Suprapubic skin (tissue), 4 donors: ENCODE measurements at regions not wholly inside any gene's neighbourhood (a gene's known extent, or its start where the extent isn't known, plus 50 kb on each side); places are given as distances from the start of the nearest gene placed in this dataset.

Source experiments
- DNase-seq, 2 donors: peaks; one replicate each; pipeline ENCODE4 v3.0.0-alpha.2; 2019; ENCODE audit warnings: low spot score in 2 of 2
- H3K27ac ChIP-seq: fragments of 200-600 bp; sonication (generic); one replicate; pipeline ENCODE4 v1.5.1; 2019
- H3K27me3 ChIP-seq: fragments of 200-600 bp; sonication (generic); one replicate; pipeline ENCODE4 v1.5.1; 2019
- H3K36me3 ChIP-seq: fragments of 200-600 bp; sonication (generic); one replicate; pipeline ENCODE4 v1.5.1; 2019
- H3K4me1 ChIP-seq: fragments of 200-600 bp; sonication (generic); one replicate; pipeline ENCODE4 v1.5.1; 2019
- H3K4me3 ChIP-seq: fragments of 200-600 bp; sonication (generic); one replicate; pipeline ENCODE4 v1.5.1; 2019; ENCODE audit warnings: mild to moderate bottlenecking
- H3K9me3 ChIP-seq: fragments of 200-600 bp; sonication (generic); one replicate; pipeline ENCODE4 v1.5.1; 2019
- EP300 ChIP-seq: sonication (generic); formaldehyde crosslinking; IDR thresholded peaks from one replicate; pipeline ENCODE4 v1.6.1; 2017; ENCODE audit warnings: antibody characterized with exemption
- POLR2A ChIP-seq, 2 donors: fragments of 450-650 bp; IDR thresholded peaks; one replicate each; pipeline ENCODE4 v1.6.1; 2017; ENCODE audit warnings: antibody characterized with exemption in 2 of 2, mild to moderate bottlenecking in 2 of 2, moderate library complexity in 2 of 2
- POLR2AphosphoS5 ChIP-seq, 3 donors: sonication (generic); formaldehyde crosslinking; IDR thresholded peaks; one replicate each; pipeline ENCODE4 v1.6.1; 2017; ENCODE audit warnings: antibody characterized with exemption in 3 of 3
- WGBS: methylation state at CpG from one replicate; pipeline ENCODE4 v1.1.5; 2018; 5-methylcytosine and 5-hydroxymethylcytosine counted together
- TF ChIP-seq, protein P1 (sequence below), 2 donors: fragments of 200-600 bp in 1 of 2; fragments of 450-650 bp in 1 of 2; sonication (generic) in 1 of 2; IDR thresholded peaks; one replicate each; pipeline ENCODE4 v1.5.1; 2016 to 2019; ENCODE audit warnings: antibody characterized with exemption in 2 of 2, mild to moderate bottlenecking in 1 of 2, moderate library complexity in 1 of 2

DNA sequence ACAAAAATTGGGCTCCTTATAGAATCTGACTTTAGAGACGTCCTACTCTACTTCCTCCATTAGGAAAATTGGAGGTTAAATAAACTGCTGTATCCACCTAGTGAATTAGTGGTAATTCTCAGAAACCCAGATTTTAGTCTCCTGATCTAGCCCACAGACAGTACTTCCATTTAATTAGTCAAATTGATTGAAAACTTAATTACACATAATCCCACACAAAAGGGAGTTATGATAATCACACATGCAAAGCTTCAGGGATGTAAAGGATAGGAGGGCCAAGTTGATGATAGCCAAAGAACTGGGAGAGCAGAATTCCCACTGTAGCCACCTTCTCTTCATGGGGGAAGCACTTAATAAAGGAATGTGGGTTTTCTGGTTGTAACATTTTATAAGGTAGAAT is 471.9 kb downstream of the TMEM182 start:
- no peak for DNase-seq
- no peak overlapping the region for H3K27ac ChIP-seq
- H3K27me3 ChIP-seq: no peaks in the 10 kb centered on the region
- H3K4me1 ChIP-seq: no peaks in the 10 kb centered on the region
- H3K9me3 ChIP-seq: no peaks in the 10 kb centered on the region
- no peak overlapping the region for H3K4me3 ChIP-seq
- 83% methylated on average over 1 of the region's 1 CpG for WGBS
- no peak for TF ChIP-seq POLR2A (IDR thresholded peaks at IDR 0.05)
- no peaks in the 10 kb centered on the region for H3K36me3 ChIP-seq

GRCh38 chr2:103235283-103235682 is 473.5 kb downstream of the TMEM182 start:
- Histone ChIP-seq H3K9me3 (no peaks in the 10 kb centered on the region), H3K27me3 (no peaks in the 10 kb centered on the region), H3K4me1 (no peaks in the 10 kb centered on the region), H3K36me3 (no peaks in the 10 kb centered on the region), H3K27ac (no peak overlapping the region), H3K4me3 (no peak overlapping the region)
- WGBS: 18% methylated on average over 1 of the region's 1 CpG
- no peak for DNase-seq
- TF ChIP-seq POLR2AphosphoS5 (IDR thresholded peaks at IDR 0.05) (no peak), EP300 (no peak), POLR2A (IDR thresholded peaks at IDR 0.05) (no peak)
- TF ChIP-seq, protein P1, sequence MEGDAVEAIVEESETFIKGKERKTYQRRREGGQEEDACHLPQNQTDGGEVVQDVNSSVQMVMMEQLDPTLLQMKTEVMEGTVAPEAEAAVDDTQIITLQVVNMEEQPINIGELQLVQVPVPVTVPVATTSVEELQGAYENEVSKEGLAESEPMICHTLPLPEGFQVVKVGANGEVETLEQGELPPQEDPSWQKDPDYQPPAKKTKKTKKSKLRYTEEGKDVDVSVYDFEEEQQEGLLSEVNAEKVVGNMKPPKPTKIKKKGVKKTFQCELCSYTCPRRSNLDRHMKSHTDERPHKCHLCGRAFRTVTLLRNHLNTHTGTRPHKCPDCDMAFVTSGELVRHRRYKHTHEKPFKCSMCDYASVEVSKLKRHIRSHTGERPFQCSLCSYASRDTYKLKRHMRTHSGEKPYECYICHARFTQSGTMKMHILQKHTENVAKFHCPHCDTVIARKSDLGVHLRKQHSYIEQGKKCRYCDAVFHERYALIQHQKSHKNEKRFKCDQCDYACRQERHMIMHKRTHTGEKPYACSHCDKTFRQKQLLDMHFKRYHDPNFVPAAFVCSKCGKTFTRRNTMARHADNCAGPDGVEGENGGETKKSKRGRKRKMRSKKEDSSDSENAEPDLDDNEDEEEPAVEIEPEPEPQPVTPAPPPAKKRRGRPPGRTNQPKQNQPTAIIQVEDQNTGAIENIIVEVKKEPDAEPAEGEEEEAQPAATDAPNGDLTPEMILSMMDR (IDR thresholded peaks at IDR 0.05): no peak

DNA sequence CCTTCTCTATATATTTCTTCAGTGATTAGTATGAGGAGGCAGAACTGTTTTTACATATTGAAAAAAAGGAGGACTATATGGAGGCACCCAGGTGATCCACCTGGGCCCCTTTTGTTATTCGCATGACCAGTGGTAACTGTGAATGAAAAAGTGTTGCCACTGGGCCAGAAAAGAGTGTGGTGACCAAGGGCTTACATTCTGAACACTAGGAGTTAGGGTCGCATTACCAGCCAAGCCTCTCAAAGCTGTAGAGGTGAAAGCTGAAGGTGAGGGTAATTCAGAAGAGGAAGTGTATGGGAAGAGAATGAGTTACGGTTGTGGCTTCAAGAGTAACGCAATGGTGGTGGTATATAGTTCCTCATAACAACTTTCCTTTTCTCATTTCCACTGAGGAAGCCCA is 487.6 kb downstream of the TMEM182 start:
- Histone ChIP-seq H3K9me3 (no peaks in the 10 kb centered on the region), H3K27me3 (no peaks in the 10 kb centered on the region), H3K27ac (no peak overlapping the region), H3K4me1 (no peaks in the 10 kb centered on the region), H3K36me3 (no peaks in the 10 kb centered on the region), H3K4me3 (no peak overlapping the region)
- TF ChIP-seq POLR2A (IDR thresholded peaks at IDR 0.05) (no peak), EP300 (no peak), POLR2AphosphoS5 (IDR thresholded peaks at IDR 0.05) (no peak)
- TF ChIP-seq, protein P1 (IDR thresholded peaks at IDR 0.05): no peak
- WGBS: 84% methylated on average over 4 of the region's 4 CpGs
- DNase-seq: no peak

DNA sequence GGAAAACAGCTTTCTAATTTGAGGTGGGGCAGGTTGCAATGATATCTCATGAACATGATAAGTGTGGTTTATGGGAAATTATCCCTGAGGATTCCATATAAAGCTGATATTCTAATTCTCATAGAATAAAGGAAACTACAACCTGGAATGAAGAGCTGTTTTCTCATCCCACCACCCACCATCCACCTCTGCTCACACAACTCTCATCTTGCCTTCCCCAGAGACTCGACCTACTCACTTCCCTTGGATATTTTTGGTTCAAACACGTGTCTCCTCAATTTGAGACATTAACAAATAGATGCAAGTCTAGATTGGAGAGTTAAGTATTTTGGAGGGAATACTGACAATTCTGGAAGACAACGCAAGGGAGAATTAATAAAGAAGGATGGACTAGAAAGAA is 490.9 kb downstream of the TMEM182 start:
- Histone ChIP-seq H3K36me3 (no peaks in the 10 kb centered on the region), H3K9me3 (no peaks in the 10 kb centered on the region), H3K27me3 (no peaks in the 10 kb centered on the region), H3K27ac (no peak overlapping the region), H3K4me1 (no peaks in the 10 kb centered on the region), H3K4me3 (no peak overlapping the region)
- no peak for DNase-seq
- no peak for TF ChIP-seq EP300
- TF ChIP-seq, protein P1 (IDR thresholded peaks at IDR 0.05): no peak
- TF ChIP-seq POLR2AphosphoS5 (IDR thresholded peaks at IDR 0.05): no peak
- no peak for TF ChIP-seq POLR2A (IDR thresholded peaks at IDR 0.05)
- WGBS: 69% methylated on average over 3 of the region's 3 CpGs

GRCh38 chr2:103254611-103255010 is 492.8 kb downstream of the TMEM182 start:
- no peak for DNase-seq
- Histone ChIP-seq H3K4me1 (no peaks in the 10 kb centered on the region), H3K27ac (no peak overlapping the region), H3K9me3 (no peaks in the 10 kb centered on the region), H3K36me3 (no peaks in the 10 kb centered on the region), H3K4me3 (no peak overlapping the region), H3K27me3 (no peaks in the 10 kb centered on the region)
- 80% methylated on average over 5 of the region's 5 CpGs for WGBS
- TF ChIP-seq POLR2A (IDR thresholded peaks at IDR 0.05) (no peak), POLR2AphosphoS5 (IDR thresholded peaks at IDR 0.05) (no peak)
- TF ChIP-seq, protein P1 (IDR thresholded peaks at IDR 0.05): no peak

- Histone ChIP-seq H3K27me3 (no peaks in the 10 kb centered on the region), H3K9me3 (peaks cover 3% of the 10 kb centered on the region), H3K4me1 (no peaks in the 10 kb centered on the region), H3K27ac (no peak overlapping the region), H3K36me3 (no peaks in the 10 kb centered on the region), H3K4me3 (no peak overlapping the region)
- WGBS: 62% methylated on average over 5 of the region's 5 CpGs
- TF ChIP-seq POLR2AphosphoS5 (IDR thresholded peaks at IDR 0.05) (no peak), POLR2A (IDR thresholded peaks at IDR 0.05) (no peak), EP300 (no peak)
- TF ChIP-seq, protein P1 (IDR thresholded peaks at IDR 0.05): no peak
- DNase-seq: no peak
These were observed 502.4 kb downstream of the TMEM182 start for GRCh38 chr2:103264058-103264768.
